ENCODE measurements at regions not wholly inside any gene's neighbourhood (a gene's known extent, or its start where the extent isn't known, plus 50 kb on each side); places are given as distances from the start of the nearest gene placed in this dataset.

- Histone ChIP-seq H3K27ac (no peak overlapping the region), H3K4me1 (peaks cover 0 to 5% (median 0%) of the 10 kb centered on the region in 4 donors), H3K36me3 (no peaks in the 10 kb centered on the region), H3K9me3 (no peaks in the 10 kb centered on the region), H3K27me3 (no peaks in the 10 kb centered on the region), H3K4me3 (no peak overlapping the region)
- DNase-seq: no peak
- intact Hi-C loops (cut with DNase I; ENCODE audit: low total_unique reads): no loop called here
- TF ChIP-seq CTCF (IDR thresholded peaks at IDR 0.05) (no peak), POLR2AphosphoS5 (IDR thresholded peaks at IDR 0.05) (no peak), POLR2A (IDR thresholded peaks at IDR 0.05) (no peak), EP300 (IDR thresholded peaks at IDR 0.05) (no peak)
- 45 to 55% (median 52%) methylated on average over 5 of the region's 5 CpGs for WGBS, 5 donors
Measured at GRCh38 chr18:35861367-35862118, 110.9 kb upstream of the RMP24 start.

GRCh38 chr18:35862119-35862640 lies 110.3 kb upstream of the RMP24 start:
- intact Hi-C loops (cut with DNase I; ENCODE audit: low total_unique reads): no loop called here
- no peak overlapping the region for H3K4me3 ChIP-seq
- peaks cover 0 to 5% (median 0%) of the 10 kb centered on the region in 4 donors for H3K4me1 ChIP-seq
- WGBS, 5 donors: 40 to 62% (median 45%) methylated on average over 4 of the region's 4 CpGs
- no peak for DNase-seq
- H3K27me3 ChIP-seq: no peaks in the 10 kb centered on the region
- no peak overlapping the region for H3K27ac ChIP-seq
- TF ChIP-seq EP300 (IDR thresholded peaks at IDR 0.05) (no peak), POLR2AphosphoS5 (IDR thresholded peaks at IDR 0.05) (no peak), CTCF (IDR thresholded peaks at IDR 0.05) (no peak), POLR2A (IDR thresholded peaks at IDR 0.05) (no peak)
- no peaks in the 10 kb centered on the region for H3K36me3 ChIP-seq
- no peaks in the 10 kb centered on the region for H3K9me3 ChIP-seq

- no peak for DNase-seq
- WGBS, 5 donors: 75 to 90% (median 83%) methylated on average over 1 of the region's 1 CpG
- Histone ChIP-seq H3K9me3 (no peaks in the 10 kb centered on the region), H3K27me3 (no peaks in the 10 kb centered on the region), H3K4me1 (peaks cover 0 to 5% (median 0%) of the 10 kb centered on the region in 4 donors), H3K4me3 (no peak overlapping the region), H3K27ac (no peak overlapping the region), H3K36me3 (no peaks in the 10 kb centered on the region)
- intact Hi-C loops (cut with DNase I; ENCODE audit: low total_unique reads): no loop called here
- TF ChIP-seq EP300 (IDR thresholded peaks at IDR 0.05): no peak
- TF ChIP-seq CTCF (IDR thresholded peaks at IDR 0.05): no peak
- TF ChIP-seq POLR2AphosphoS5 (IDR thresholded peaks at IDR 0.05): no peak
- no peak for TF ChIP-seq POLR2A (IDR thresholded peaks at IDR 0.05)
Measured at GRCh38 chr18:35864916-35865315, 107.6 kb upstream of the RMP24 start.

- no peak overlapping the region for H3K4me3 ChIP-seq
- H3K36me3 ChIP-seq: no peaks in the 10 kb centered on the region
- H3K27ac ChIP-seq: no peak overlapping the region
- DNase-seq: no peak
- H3K4me1 ChIP-seq: no peaks in the 10 kb centered on the region
- intact Hi-C loops (cut with DNase I; ENCODE audit: low total_unique reads): no loop called here
- peaks cover 0 to 13% (median 0%) of the 10 kb centered on the region in 4 donors for H3K9me3 ChIP-seq
- TF ChIP-seq EP300 (IDR thresholded peaks at IDR 0.05) (no peak), POLR2AphosphoS5 (IDR thresholded peaks at IDR 0.05) (no peak), CTCF (IDR thresholded peaks at IDR 0.05) (no peak), POLR2A (IDR thresholded peaks at IDR 0.05) (no peak)
- H3K27me3 ChIP-seq: no peaks in the 10 kb centered on the region
Measured at GRCh38 chr18:35868915-35869314, 103.6 kb upstream of the RMP24 start.
